ENCODE measurements at regions not wholly inside any gene's neighbourhood (a gene's known extent, or its start where the extent isn't known, plus 50 kb on each side); places are given as distances from the start of the nearest gene placed in this dataset.

DNA sequence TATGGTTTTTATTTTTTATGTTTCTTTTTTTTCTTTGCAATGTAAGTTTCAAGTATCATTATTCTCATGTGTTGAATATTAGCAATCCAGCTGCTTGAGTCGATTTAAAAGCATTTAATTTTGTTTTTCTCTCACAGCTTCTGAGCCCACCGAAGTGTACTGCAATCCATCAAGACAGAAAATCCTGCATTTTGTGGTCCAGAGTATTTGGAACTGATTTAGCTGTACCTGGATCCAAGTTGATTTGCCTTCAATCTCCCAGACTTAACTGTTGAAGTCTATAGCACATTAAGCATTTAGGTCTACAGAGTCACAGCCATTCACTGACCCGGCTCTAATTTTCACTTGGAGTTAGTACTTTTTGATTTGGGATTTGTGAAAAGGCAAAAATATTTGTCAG lies 622.9 kb upstream of the ADAMTS5 start:
- no peak for DNase-seq (ENCODE audit: low spot score)
- Histone ChIP-seq H3K9me3 (ENCODE audit: low read depth, low read length, poor library complexity, severe bottlenecking) (no peaks in the 10 kb centered on the region), H3K4me1 (ENCODE audit: insufficient read depth, low read length, poor library complexity, severe bottlenecking) (no peaks in the 10 kb centered on the region), H3K4me3 (ENCODE audit: low read depth, low read length, poor library complexity, severe bottlenecking) (no peak overlapping the region), H3K27ac (ENCODE audit: low read depth, low read length, poor library complexity, severe bottlenecking) (no peak overlapping the region), H3K36me3 (ENCODE audit: insufficient read depth, low read length, poor library complexity, severe bottlenecking) (no peaks in the 10 kb centered on the region), H3K27me3 (replicated peaks; ENCODE audit: insufficient read depth, low read depth, low read length, poor library complexity) (peaks cover 5% of the 10 kb centered on the region)
- TF ChIP-seq EZH2 (IDR thresholded peaks at IDR 0.05; ENCODE audit: borderline replicate concordance, low read depth, low read length, poor library complexity, severe bottlenecking): no peak
- TF ChIP-seq, protein P1, sequence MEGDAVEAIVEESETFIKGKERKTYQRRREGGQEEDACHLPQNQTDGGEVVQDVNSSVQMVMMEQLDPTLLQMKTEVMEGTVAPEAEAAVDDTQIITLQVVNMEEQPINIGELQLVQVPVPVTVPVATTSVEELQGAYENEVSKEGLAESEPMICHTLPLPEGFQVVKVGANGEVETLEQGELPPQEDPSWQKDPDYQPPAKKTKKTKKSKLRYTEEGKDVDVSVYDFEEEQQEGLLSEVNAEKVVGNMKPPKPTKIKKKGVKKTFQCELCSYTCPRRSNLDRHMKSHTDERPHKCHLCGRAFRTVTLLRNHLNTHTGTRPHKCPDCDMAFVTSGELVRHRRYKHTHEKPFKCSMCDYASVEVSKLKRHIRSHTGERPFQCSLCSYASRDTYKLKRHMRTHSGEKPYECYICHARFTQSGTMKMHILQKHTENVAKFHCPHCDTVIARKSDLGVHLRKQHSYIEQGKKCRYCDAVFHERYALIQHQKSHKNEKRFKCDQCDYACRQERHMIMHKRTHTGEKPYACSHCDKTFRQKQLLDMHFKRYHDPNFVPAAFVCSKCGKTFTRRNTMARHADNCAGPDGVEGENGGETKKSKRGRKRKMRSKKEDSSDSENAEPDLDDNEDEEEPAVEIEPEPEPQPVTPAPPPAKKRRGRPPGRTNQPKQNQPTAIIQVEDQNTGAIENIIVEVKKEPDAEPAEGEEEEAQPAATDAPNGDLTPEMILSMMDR (conservative IDR thresholded peaks at IDR 0.05; ENCODE audit: low read depth, low read length): no peak
- POLR2A ChIA-PET (ENCODE audit: low non-redundant PET): no interaction called here
- intact Hi-C loops (cut with micrococcal nuclease; ENCODE audit: unreplicated experiment): no loop called here
- BruUV-seq (replicated peaks): no TSS peak
- CTCF ChIA-PET: no interaction called here

GRCh38 chr21:27586986-27587385 lies 620.1 kb upstream of the ADAMTS5 start:
- Histone ChIP-seq H3K36me3 (ENCODE audit: insufficient read depth, low read length, poor library complexity, severe bottlenecking) (no peaks in the 10 kb centered on the region), H3K9me3 (ENCODE audit: low read depth, low read length, poor library complexity, severe bottlenecking) (no peaks in the 10 kb centered on the region), H3K27ac (ENCODE audit: low read depth, low read length, poor library complexity, severe bottlenecking) (no peak overlapping the region), H3K4me3 (ENCODE audit: low read depth, low read length, poor library complexity, severe bottlenecking) (no peak overlapping the region), H3K4me1 (ENCODE audit: insufficient read depth, low read length, poor library complexity, severe bottlenecking) (no peaks in the 10 kb centered on the region), H3K27me3 (replicated peaks; ENCODE audit: insufficient read depth, low read depth, low read length, poor library complexity) (peaks cover 5% of the 10 kb centered on the region)
- CTCF ChIA-PET: no interaction called here
- POLR2A ChIA-PET (ENCODE audit: low non-redundant PET): no interaction called here
- intact Hi-C loops (cut with micrococcal nuclease; ENCODE audit: unreplicated experiment): no loop called here
- TF ChIP-seq, protein P1 (conservative IDR thresholded peaks at IDR 0.05; ENCODE audit: low read depth, low read length): no peak
- TF ChIP-seq EZH2 (IDR thresholded peaks at IDR 0.05; ENCODE audit: borderline replicate concordance, low read depth, low read length, poor library complexity, severe bottlenecking): no peak
- BruUV-seq (replicated peaks): no TSS peak
- peak; percentile 1 for DNase-seq (ENCODE audit: low spot score)

- Histone ChIP-seq H3K27me3 (replicated peaks; ENCODE audit: insufficient read depth, low read depth, low read length, poor library complexity) (peaks cover 5% of the 10 kb centered on the region), H3K4me3 (ENCODE audit: low read depth, low read length, poor library complexity, severe bottlenecking) (no peak overlapping the region), H3K4me1 (ENCODE audit: insufficient read depth, low read length, poor library complexity, severe bottlenecking) (no peaks in the 10 kb centered on the region), H3K9me3 (ENCODE audit: low read depth, low read length, poor library complexity, severe bottlenecking) (no peaks in the 10 kb centered on the region), H3K27ac (ENCODE audit: low read depth, low read length, poor library complexity, severe bottlenecking) (no peak overlapping the region), H3K36me3 (ENCODE audit: insufficient read depth, low read length, poor library complexity, severe bottlenecking) (no peaks in the 10 kb centered on the region)
- intact Hi-C loops (cut with micrococcal nuclease; ENCODE audit: unreplicated experiment): no loop called here
- CTCF ChIA-PET: no interaction called here
- no TSS peak for BruUV-seq (replicated peaks)
- no peak for DNase-seq (ENCODE audit: low spot score)
- POLR2A ChIA-PET (ENCODE audit: low non-redundant PET): no interaction called here
- no peak for TF ChIP-seq EZH2 (IDR thresholded peaks at IDR 0.05; ENCODE audit: borderline replicate concordance, low read depth, low read length, poor library complexity, severe bottlenecking)
- TF ChIP-seq, protein P1 (conservative IDR thresholded peaks at IDR 0.05; ENCODE audit: low read depth, low read length): no peak
Measured at GRCh38 chr21:27586326-27586725, 619.4 kb upstream of the ADAMTS5 start.

Data from A673 (cell line).